Lower lobe of right lung (tissue), 2 donors: ENCODE measurements at regions not wholly inside any gene's neighbourhood (a gene's known extent, or its start where the extent isn't known, plus 50 kb on each side); places are given as distances from the start of the nearest gene placed in this dataset.

Experiments
- ATAC-seq, 2 donors: fragments of 200-7000 bp; cut with Tn5 transposase; one replicate each; pipeline ENCODE4 v1.9.1; 2020 to 2022; ENCODE audit warnings: mild to moderate bottlenecking in 2 of 2, moderate library complexity in 2 of 2
- DNase-seq: peaks from one replicate; pipeline ENCODE4 v3.0.0-alpha.2; 2020
- H3K27ac ChIP-seq: fragments of 200-600 bp; one replicate; pipeline ENCODE4 v1.8.0; 2022
- H3K27me3 ChIP-seq: fragments of 200-600 bp; one replicate; pipeline ENCODE4 v1.8.0; 2022; ENCODE audit warnings: low read depth
- H3K36me3 ChIP-seq: fragments of 200-600 bp; one replicate; pipeline ENCODE4 v1.8.0; 2022; ENCODE audit warnings: mild to moderate bottlenecking
- H3K4me1 ChIP-seq: fragments of 200-600 bp; one replicate; pipeline ENCODE4 v1.8.0; 2022
- H3K4me3 ChIP-seq: fragments of 200-600 bp; one replicate; pipeline ENCODE4 v1.8.0; 2022; ENCODE audit warnings: mild to moderate bottlenecking
- H3K9me3 ChIP-seq: fragments of 200-600 bp; one replicate; pipeline ENCODE4 v1.8.0; 2022
- intact Hi-C: fragments of 100-400 bp; cut with DNase I; formaldehyde crosslinking; loops from one replicate; pipeline ENCODE4 v1.11.0; 2022
- TF ChIP-seq, protein P1 (sequence below): fragments of 200-600 bp; IDR thresholded peaks from one replicate; pipeline ENCODE4 v1.8.0; 2022; ENCODE audit warnings: antibody characterized with exemption, mild to moderate bottlenecking
- donor health status: DM: no; HTN: yes; CAD: no; lungs with severe emphysema.

DNA sequence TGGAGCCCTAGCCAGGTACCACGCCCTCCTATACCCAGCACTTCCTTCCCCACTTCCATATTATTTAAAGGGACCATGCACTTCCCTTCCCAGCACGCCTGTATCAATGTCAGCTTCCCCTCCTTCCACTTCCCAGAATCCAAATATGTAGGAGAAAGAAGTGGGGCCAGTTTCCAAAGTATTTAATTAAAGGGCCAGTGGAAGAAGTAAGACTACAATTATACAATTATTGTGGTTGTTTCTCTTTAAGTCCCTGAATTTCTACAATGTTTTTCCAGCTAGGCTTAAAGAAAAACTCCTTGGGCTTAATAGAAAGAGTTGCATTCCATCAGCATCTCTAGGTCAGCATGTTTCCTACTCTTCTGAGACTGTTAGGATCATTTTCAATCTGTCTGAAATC lies 515.8 kb downstream of the PREX1 start:
- Histone ChIP-seq H3K27me3 (peaks cover 4% of the 10 kb centered on the region), H3K36me3 (no peaks in the 10 kb centered on the region), H3K4me3 (no peak overlapping the region), H3K4me1 (no peaks in the 10 kb centered on the region), H3K9me3 (no peaks in the 10 kb centered on the region), H3K27ac (no peak overlapping the region)
- ATAC-seq, result no peak
- DNase-seq, result no peak
- intact Hi-C loops, result no loop called here
- TF ChIP-seq, protein P1, sequence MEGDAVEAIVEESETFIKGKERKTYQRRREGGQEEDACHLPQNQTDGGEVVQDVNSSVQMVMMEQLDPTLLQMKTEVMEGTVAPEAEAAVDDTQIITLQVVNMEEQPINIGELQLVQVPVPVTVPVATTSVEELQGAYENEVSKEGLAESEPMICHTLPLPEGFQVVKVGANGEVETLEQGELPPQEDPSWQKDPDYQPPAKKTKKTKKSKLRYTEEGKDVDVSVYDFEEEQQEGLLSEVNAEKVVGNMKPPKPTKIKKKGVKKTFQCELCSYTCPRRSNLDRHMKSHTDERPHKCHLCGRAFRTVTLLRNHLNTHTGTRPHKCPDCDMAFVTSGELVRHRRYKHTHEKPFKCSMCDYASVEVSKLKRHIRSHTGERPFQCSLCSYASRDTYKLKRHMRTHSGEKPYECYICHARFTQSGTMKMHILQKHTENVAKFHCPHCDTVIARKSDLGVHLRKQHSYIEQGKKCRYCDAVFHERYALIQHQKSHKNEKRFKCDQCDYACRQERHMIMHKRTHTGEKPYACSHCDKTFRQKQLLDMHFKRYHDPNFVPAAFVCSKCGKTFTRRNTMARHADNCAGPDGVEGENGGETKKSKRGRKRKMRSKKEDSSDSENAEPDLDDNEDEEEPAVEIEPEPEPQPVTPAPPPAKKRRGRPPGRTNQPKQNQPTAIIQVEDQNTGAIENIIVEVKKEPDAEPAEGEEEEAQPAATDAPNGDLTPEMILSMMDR, result no peak

GRCh38 chr20:48310305-48310704 lies 517.5 kb downstream of the PREX1 start:
- peak in 1 of 2 donors; percentile 45 for ATAC-seq
- H3K27ac ChIP-seq, result no peak overlapping the region
- H3K36me3 ChIP-seq, result no peaks in the 10 kb centered on the region
- H3K27me3 ChIP-seq, result no peaks in the 10 kb centered on the region
- DNase-seq, result no peak
- H3K9me3 ChIP-seq, result no peaks in the 10 kb centered on the region
- intact Hi-C loops, result no loop called here
- H3K4me3 ChIP-seq, result no peak overlapping the region
- TF ChIP-seq, protein P1, result no peak
- no peaks in the 10 kb centered on the region for H3K4me1 ChIP-seq

DNA sequence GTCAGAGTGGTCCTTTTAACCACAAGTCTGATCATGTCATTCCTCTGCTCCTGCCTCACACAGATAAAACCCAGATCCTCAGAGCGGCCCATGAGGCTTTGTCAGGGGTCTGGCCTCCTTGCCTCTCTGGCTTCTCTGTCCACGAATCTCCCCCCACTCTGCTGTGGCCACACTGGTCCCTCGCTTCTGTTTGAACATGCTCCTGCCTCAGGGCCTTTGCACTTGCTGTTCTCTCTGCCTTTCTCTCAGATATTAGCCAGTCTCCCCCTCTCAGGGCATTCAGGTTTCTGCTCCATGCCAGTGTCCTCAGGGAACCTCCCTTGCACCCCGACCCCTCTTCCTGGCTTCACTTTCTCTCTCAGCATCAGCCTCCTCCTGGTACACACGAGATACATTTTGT lies 518.5 kb downstream of the PREX1 start:
- Histone ChIP-seq H3K27ac (no peak overlapping the region), H3K4me3 (no peak overlapping the region), H3K9me3 (no peaks in the 10 kb centered on the region), H3K36me3 (no peaks in the 10 kb centered on the region), H3K27me3 (no peaks in the 10 kb centered on the region), H3K4me1 (no peaks in the 10 kb centered on the region)
- TF ChIP-seq, protein P1, result no peak
- no peak for DNase-seq
- ATAC-seq, result no peak
- intact Hi-C loops, result no loop called here

- no peaks in the 10 kb centered on the region for H3K27me3 ChIP-seq
- TF ChIP-seq, protein P1, result no peak
- ATAC-seq, result no peak
- no peaks in the 10 kb centered on the region for H3K36me3 ChIP-seq
- DNase-seq, result no peak
- H3K9me3 ChIP-seq, result no peaks in the 10 kb centered on the region
- no peak overlapping the region for H3K27ac ChIP-seq
- intact Hi-C loops, result no loop called here
- no peaks in the 10 kb centered on the region for H3K4me1 ChIP-seq
- H3K4me3 ChIP-seq, result no peak overlapping the region
Observed at GRCh38 chr20:48308882-48309281, 518.9 kb downstream of the PREX1 start.

DNA sequence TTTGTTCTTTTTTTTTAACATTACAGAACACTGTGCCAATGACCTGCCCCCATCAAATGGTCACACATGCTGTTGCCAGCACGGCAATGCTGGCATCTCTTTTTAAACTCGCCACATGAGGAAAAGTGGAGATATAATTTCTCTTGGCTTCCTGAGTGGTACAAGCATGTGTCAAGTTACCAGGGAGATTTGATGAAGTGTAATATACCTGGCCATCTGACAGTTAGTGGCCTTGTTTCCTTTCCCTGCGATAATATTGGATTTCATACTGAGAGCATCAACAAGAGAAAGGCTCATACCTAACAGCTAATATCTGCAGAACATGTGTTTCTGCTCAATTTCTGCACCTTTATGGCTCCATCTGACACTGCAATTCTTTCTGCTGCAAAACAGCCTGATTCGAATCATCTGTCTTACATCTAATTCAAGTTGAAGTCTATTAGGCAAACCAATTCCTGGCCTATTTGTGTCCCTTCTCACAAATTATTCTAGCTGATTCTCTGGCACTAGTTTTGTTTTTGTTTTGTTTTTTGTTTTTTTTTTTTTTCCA lies 519.5 kb downstream of the PREX1 start:
- no peak for DNase-seq
- no peaks in the 10 kb centered on the region for H3K4me1 ChIP-seq
- no peaks in the 10 kb centered on the region for H3K9me3 ChIP-seq
- TF ChIP-seq, protein P1, result no peak
- intact Hi-C loops, result no loop called here
- no peaks in the 10 kb centered on the region for H3K36me3 ChIP-seq
- no peaks in the 10 kb centered on the region for H3K27me3 ChIP-seq
- no peak overlapping the region for H3K4me3 ChIP-seq
- ATAC-seq, result no peak
- H3K27ac ChIP-seq, result no peak overlapping the region

DNA sequence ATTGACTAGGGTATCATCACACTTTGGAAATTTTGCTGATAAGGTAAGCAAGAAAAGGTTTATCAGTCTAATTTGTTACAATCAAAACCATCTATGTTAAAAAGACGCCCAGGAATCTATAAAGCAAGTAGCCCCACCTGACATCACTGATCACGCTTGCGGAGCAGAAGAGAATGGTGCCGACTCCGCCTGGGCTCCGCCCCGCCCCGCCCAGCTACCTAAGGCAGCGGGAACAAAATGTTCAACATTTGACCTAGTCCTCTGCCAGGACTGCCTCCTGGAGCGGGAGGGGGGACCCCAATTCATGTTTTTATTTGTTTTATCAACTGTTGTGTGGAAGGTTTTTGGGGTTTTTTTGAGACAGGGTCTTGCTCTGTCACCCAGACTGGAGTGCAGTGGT lies 520.5 kb downstream of the PREX1 start:
- H3K27ac ChIP-seq, result no peak overlapping the region
- intact Hi-C loops, result no loop called here
- H3K9me3 ChIP-seq, result no peaks in the 10 kb centered on the region
- H3K27me3 ChIP-seq, result no peaks in the 10 kb centered on the region
- TF ChIP-seq, protein P1, result no peak
- no peaks in the 10 kb centered on the region for H3K36me3 ChIP-seq
- DNase-seq (no peak), ATAC-seq (no peak)
- no peak overlapping the region for H3K4me3 ChIP-seq
- H3K4me1 ChIP-seq, result no peaks in the 10 kb centered on the region
